ENCODE measurements at regions not wholly inside any gene's neighbourhood (a gene's known extent, or its start where the extent isn't known, plus 50 kb on each side); places are given as distances from the start of the nearest gene placed in this dataset.

GRCh38 chrX:10048076-10048475 is 80.9 kb downstream of the CLDN34 start:
- DNase-seq, result no peak

- no peak for DNase-seq
Measured at GRCh38 chrX:10048707-10049106, 81.5 kb downstream of the CLDN34 start.

GRCh38 chrX:10049236-10049635 is 82.1 kb downstream of the CLDN34 start:
- no peak for DNase-seq

DNA sequence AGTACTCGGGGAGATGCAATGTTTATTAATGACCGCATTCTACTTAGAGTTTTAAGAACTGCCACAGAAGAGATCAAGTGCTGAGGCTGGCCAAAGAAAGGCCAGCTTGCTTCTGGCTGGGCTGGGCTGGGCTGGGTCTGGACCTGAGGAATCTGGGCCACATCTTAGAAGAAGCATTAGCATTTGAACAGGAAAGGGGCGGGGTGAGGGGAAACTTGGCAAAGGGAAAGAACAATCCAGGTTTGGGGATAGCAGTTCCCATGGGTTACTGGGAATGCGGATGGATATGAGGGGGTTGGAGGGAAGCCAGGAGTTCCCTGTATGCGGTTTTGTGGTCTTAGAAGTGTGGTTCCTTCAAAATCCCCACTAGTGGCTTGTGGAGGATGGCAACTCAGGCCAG is 83.3 kb downstream of the CLDN34 start:
- no peak for DNase-seq

- no peak for DNase-seq
Measured at GRCh38 chrX:10051866-10052480, 84.8 kb downstream of the CLDN34 start.

- DNase-seq, result no peak
Measured at GRCh38 chrX:10052906-10053625, 85.9 kb downstream of the CLDN34 start.

- DNase-seq, result no peak
Measured at GRCh38 chrX:10054396-10054795, 87.2 kb downstream of the CLDN34 start.

DNA sequence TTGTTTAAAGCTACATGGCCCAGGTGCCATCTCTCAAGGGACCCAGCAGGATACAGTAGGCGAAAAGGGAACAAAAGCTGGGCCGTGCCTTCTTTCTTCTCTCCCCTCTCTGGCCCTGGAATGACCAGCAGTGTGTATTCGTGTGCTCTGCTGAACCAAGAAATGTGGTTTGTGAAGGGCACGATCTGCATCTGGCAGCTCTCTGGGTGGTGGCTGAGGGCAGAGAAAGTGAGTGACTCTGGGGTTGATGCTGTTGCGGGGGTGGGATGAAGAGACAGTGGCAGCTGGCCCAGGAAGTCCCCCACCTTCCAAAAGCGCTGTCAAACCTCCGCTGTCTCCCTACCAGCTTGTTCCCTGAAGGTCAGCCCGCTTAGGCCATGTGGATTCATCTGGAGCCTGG is 88.3 kb downstream of the CLDN34 start:
- DNase-seq, result no peak

DNA sequence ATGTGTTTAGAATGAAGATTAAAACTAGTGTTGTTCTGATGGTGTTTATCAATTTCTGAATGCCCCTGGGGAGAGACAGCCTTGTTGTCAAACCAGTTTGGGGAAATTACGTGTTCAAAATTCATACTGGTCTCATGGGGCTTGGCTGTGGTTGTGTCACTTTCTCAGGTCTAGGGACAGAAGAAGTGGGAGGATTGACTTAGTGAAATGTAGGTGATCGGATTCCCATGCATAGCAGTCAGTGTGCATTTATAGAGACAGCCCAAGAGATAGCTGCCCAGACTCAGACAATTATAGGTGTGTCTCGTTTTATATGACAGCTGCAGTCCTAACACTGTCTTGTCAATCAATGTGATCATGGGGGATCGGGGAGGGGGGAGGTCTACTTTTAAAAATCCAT is 94.4 kb upstream of the CLCN4 start:
- no peak for DNase-seq

GRCh38 chrX:10062980-10063379 is 93.8 kb upstream of the CLCN4 start:
- no peak for DNase-seq

DNA sequence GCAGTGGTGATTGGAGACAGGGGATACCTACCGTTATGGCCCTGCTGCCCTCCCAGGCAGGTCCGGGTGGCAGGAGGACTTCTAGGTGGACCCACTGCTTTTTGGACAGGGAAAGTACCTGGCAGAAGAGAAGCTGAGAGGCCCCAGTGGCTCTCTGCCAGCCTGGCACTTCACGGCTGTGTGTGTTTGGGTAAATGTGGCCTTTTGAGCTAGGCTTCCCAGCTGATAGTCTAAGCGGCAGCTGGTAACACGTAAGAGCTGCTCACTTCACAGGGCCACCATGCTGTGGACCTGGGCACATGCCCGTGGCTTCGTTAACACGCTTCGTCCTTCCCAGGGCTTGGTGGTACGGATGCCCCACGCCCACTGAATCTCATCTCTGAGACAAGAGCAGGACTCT is 92.0 kb upstream of the CLCN4 start:
- no peak for DNase-seq

DNA sequence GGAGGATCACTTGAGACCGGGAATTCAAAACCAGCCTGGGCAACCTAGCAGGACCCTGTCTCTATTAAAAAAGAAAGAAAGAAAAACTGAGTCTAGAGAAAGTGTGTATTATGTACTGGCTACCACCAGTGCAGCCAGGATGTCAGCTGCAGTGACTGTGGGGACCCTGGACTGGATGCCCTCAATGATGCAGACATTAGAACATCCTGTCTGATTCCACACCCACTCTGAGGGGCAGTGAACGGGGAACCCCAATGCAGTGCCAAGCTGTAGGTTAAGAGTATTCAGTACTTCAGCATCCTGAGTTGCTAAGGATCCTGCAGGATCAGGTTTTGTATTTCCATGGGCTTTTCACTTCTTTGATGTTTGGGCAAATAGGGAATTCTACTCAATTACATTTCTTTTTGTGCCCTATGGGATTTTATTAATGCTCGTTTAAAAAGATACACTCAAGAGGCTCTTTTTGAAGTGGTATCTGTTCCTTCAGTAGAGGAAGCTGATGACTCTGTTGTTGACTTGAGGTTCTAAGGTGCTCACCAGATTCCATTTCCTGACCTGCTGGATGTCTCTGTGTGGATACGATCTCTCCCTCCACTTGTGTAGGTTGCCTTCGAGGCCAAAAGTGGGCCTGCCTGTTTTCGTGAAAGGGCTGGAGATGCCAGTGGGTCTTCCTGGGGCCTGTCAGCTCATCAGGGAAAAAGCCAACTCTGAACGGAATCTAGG is 85.9 kb upstream of the CLCN4 start:
- DNase-seq, result no peak

GRCh38 chrX:10071451-10072144 is 85.2 kb upstream of the CLCN4 start:
- peak; percentile 45 for DNase-seq

- no peak for DNase-seq
Measured at GRCh38 chrX:10072786-10073568, 83.8 kb upstream of the CLCN4 start.

GRCh38 chrX:10073671-10074070 is 83.1 kb upstream of the CLCN4 start:
- DNase-seq, result no peak

GRCh38 chrX:10074241-10074941 is 82.4 kb upstream of the CLCN4 start:
- no peak for DNase-seq

DNA sequence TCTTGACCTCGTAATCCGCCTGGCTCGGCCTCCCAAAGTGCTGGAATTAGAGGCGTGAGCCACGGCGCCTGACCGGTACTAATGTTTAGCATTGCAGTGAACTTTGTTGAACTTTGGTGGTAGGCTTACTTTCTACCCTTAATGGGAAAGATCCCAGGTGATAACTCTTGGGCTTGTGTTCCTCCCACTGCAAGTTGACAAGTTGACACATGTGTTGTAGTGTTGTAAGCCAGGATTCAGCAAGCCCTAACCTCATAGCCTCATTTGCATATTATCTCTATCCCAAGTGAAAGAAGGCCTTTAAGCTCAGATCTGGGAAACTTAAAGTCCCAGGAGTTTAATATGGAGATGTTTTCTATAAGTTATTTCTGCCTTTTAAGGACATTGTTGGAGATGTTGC is 80.0 kb upstream of the CLCN4 start:
- no peak for DNase-seq

DNA sequence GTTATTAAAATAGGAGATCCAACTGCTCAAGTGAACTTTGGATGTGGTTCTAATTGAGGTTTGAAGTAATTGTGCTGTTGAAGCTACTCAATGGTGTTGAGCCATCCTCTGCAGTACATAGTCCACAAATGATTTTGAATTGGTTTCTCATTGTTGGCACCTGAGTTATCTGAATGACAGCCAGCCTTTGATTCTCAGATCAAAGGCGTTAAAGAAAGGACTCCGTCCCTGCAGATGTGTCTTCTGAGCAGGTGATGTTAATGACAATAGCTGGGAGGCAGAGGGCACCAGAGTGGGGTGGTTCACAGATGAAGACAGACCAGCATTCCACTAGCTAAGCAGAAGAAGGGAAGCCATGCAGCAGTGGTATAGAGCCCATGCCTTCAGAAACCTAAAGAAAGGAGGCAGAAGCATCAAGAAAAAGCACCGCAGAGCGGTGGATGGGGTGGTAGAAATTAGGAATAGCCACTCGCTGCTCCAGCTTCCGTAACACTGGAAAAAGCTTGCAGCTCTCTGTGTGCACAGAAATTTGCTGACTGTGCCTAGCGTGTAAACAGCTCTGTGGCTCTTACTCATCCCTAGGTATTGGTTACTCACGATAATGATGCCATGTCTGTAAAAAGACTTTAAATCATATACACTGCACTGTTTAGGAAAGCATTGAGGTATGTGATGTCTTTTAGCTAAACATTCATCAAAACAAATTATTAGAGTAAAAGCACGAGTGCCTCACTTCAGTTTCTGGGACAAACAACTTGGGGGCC is 79.2 kb upstream of the CLCN4 start:
- no peak for DNase-seq

DNA sequence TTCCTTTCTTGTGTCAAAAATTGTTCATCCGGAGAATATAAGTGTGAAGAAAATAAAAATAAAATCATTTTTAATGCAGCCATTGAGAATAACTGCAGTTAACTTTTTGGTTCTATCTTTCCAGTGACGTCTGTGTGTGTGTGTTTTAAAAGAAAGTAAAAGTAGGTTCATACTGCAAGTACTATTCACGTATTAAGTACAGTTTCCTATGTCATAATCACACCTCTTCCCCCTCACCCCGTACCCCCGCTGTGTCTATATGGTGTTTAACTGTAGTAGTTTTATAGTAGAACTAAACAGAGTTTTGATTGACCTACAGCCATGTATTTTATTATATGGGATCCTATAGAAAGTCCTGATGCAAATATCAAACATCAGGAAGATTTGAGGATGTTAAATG is 78.5 kb upstream of the CLCN4 start:
- no peak for DNase-seq

DNA sequence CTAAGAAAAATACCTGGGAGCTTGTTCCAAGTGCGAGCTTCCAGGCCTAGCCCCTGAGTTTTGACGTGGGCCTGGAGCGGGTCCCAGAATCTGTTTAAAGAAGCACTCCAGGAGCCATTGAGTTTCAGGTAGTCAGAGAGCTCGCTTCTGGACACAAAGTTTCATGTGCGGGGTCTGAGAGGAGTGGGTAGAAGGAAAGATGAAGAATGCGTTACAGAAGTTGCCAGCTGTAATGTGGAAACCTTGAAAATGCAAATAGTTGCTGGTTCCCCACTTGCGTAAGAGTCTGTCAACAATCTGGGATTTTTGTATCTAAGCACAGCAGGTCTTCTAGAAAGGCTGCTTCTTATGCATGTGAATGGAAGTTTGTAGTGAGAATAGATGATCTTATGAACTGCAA is 77.5 kb upstream of the CLCN4 start:
- no peak for DNase-seq

GRCh38 chrX:10083809-10084208 is 73.0 kb upstream of the CLCN4 start:
- DNase-seq, result no peak

All from NCI-H774 (cell line).